OCI-LY3 (cell line): ENCODE measurements at regions not wholly inside any gene's neighbourhood (a gene's known extent, or its start where the extent isn't known, plus 50 kb on each side); places are given as distances from the start of the nearest gene placed in this dataset.

ENCODE experiments used
- EZH2phosphoT487 ChIP-seq: fragments of 200-600 bp; shearing (Covaris generic); IDR thresholded peaks from 2 replicates; pipeline ENCODE4 v1.6.1; 2018; ENCODE audit warnings: antibody characterized with exemption, mixed run types, low read depth
- TF ChIP-seq, protein P1 (sequence below): fragments of 200-600, 300-600 bp; sonication (generic); IDR thresholded peaks from 2 replicates; pipeline ENCODE4 v1.5.1; 2014; ENCODE audit warnings: antibody characterized with exemption, low read length, low read depth

DNA sequence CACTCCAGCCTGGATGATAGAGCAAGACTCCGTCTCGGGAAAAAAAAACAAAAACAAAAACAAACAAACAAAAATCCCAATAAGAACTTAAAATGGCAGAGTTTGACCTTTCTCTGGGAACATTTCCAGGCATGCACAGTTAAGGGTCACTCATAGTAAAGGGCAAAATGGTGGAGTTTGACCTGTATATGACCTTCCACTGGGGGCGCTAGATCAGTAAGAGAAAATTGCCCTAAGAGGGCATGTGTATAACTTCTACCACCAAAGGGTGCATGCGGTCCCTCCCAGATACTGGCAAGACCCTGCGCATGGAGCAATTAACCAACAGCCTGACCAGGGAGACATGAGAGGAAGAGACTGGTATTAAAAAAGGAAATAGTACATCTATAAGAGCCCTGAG, 177.2 kb downstream of the MOSPD2 start:
- TF ChIP-seq, protein P1, sequence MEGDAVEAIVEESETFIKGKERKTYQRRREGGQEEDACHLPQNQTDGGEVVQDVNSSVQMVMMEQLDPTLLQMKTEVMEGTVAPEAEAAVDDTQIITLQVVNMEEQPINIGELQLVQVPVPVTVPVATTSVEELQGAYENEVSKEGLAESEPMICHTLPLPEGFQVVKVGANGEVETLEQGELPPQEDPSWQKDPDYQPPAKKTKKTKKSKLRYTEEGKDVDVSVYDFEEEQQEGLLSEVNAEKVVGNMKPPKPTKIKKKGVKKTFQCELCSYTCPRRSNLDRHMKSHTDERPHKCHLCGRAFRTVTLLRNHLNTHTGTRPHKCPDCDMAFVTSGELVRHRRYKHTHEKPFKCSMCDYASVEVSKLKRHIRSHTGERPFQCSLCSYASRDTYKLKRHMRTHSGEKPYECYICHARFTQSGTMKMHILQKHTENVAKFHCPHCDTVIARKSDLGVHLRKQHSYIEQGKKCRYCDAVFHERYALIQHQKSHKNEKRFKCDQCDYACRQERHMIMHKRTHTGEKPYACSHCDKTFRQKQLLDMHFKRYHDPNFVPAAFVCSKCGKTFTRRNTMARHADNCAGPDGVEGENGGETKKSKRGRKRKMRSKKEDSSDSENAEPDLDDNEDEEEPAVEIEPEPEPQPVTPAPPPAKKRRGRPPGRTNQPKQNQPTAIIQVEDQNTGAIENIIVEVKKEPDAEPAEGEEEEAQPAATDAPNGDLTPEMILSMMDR, result no peak
- no peak for TF ChIP-seq EZH2phosphoT487
